Activated T-cell treated with anti-CD3 and anti-CD28 coated beads for 24 hours (primary cell): ENCODE measurements at regions not wholly inside any gene's neighbourhood (a gene's known extent, or its start where the extent isn't known, plus 50 kb on each side); places are given as distances from the start of the nearest gene placed in this dataset.

Experiments
- DNase-seq: peaks from one replicate; pipeline ENCODE4 v3.0.0-alpha.2; 2020; ENCODE audit warnings: low read depth

- DNase-seq, result no peak
Measured at GRCh38 chr22:49031746-49032330, 795.8 kb downstream of the BRD1 start.

GRCh38 chr22:49028111-49028510, 799.6 kb downstream of the BRD1 start:
- DNase-seq, result no peak

- no peak for DNase-seq
Measured at GRCh38 chr22:49027368-49027670, 800.4 kb downstream of the BRD1 start.

- no peak for DNase-seq
Measured at GRCh38 chr22:49026494-49027367, 800.9 kb downstream of the BRD1 start.

- DNase-seq, result no peak
Measured at GRCh38 chr22:49025791-49026493, 801.7 kb downstream of the BRD1 start.

GRCh38 chr22:49024775-49025440, 802.8 kb downstream of the BRD1 start:
- DNase-seq, result no peak

- no peak for DNase-seq
Measured at GRCh38 chr22:49023879-49024774, 803.5 kb downstream of the BRD1 start.

GRCh38 chr22:49023161-49023878, 804.4 kb downstream of the BRD1 start:
- DNase-seq, result no peak

GRCh38 chr22:49022816-49023160, 804.9 kb downstream of the BRD1 start:
- no peak for DNase-seq

- no peak for DNase-seq
Measured at GRCh38 chr22:49021926-49022815, 805.5 kb downstream of the BRD1 start.

GRCh38 chr22:49021131-49021925, 806.3 kb downstream of the BRD1 start:
- DNase-seq, result no peak

- DNase-seq, result no peak
Measured at GRCh38 chr22:49019737-49020713, 807.6 kb downstream of the BRD1 start.

- no peak for DNase-seq
Measured at GRCh38 chr22:49018601-49019000, 809.1 kb downstream of the BRD1 start.

- DNase-seq, result no peak
Measured at GRCh38 chr22:49017482-49018329, 810.0 kb downstream of the BRD1 start.

GRCh38 chr22:49016909-49017481, 810.7 kb downstream of the BRD1 start:
- DNase-seq, result no peak
